DOHH2 (cell line): ENCODE measurements at regions not wholly inside any gene's neighbourhood (a gene's known extent, or its start where the extent isn't known, plus 50 kb on each side); places are given as distances from the start of the nearest gene placed in this dataset.

Experiments used
- H3F3A ChIP-seq: fragments of 200-600 bp; sonication (generic), shearing (Covaris generic); 2 replicates; pipeline ENCODE4 v1.6.0; 2016; ENCODE audit warnings: antibody characterized with exemption, mild to moderate bottlenecking; ENCODE audit not compliant: control insufficient read depth, insufficient read depth
- H3K27ac ChIP-seq: fragments of 200-600 bp; sonication (generic); 2 replicates; pipeline ENCODE4 v1.5.1; 2014; ENCODE audit warnings: low read depth, mild to moderate bottlenecking, low read length, moderate library complexity
- H3K27me3 ChIP-seq: fragments of 200-600 bp; sonication (generic); 2 replicates; pipeline ENCODE4 v1.6.1; 2014; ENCODE audit warnings: mild to moderate bottlenecking, low read length, mixed read lengths; ENCODE audit not compliant: control insufficient read depth
- H3K36me3 ChIP-seq: fragments of 200-600 bp; sonication (generic); 2 replicates; pipeline ENCODE4 v1.6.1; 2014; ENCODE audit warnings: mild to moderate bottlenecking, low read length, moderate library complexity, mixed read lengths; ENCODE audit not compliant: control insufficient read depth
- H3K4me1 ChIP-seq: fragments of 200-600 bp; sonication (generic); 2 replicates; pipeline ENCODE4 v1.6.1; 2014; ENCODE audit warnings: mild to moderate bottlenecking, low read length, mixed read lengths; ENCODE audit not compliant: control insufficient read depth
- H3K4me2 ChIP-seq: fragments of 200-600 bp; sonication (generic); 2 replicates; pipeline ENCODE4 v1.6.0; 2014; ENCODE audit warnings: mild to moderate bottlenecking, low read length, moderate library complexity
- H3K4me3 ChIP-seq: fragments of 200-600 bp; sonication (generic); 2 replicates; pipeline ENCODE4 v1.5.1; 2014; ENCODE audit warnings: mild to moderate bottlenecking, low read length, mixed read lengths
- H3K79me2 ChIP-seq: fragments of 200-600 bp; sonication (generic); 2 replicates; pipeline ENCODE4 v1.6.1; 2014; ENCODE audit warnings: mild to moderate bottlenecking, low read length, mixed read lengths; ENCODE audit not compliant: control insufficient read depth
- H3K9me2 ChIP-seq: fragments of 200-600 bp; sonication (generic); replicated peaks from 2 replicates; pipeline ENCODE4 v1.6.1; 2014; ENCODE audit warnings: mild to moderate bottlenecking, low read length, mixed read lengths; ENCODE audit not compliant: control insufficient read depth
- H3K9me3 ChIP-seq: fragments of 200-600 bp; sonication (generic); 2 replicates; pipeline ENCODE4 v1.6.1; 2014; ENCODE audit warnings: antibody characterized with exemption, low read length, mixed read lengths; ENCODE audit not compliant: control insufficient read depth, insufficient read depth
- H4K20me1 ChIP-seq: fragments of 200-600 bp; sonication (generic); 2 replicates; pipeline ENCODE4 v1.6.0; 2014; ENCODE audit warnings: low read depth, mild to moderate bottlenecking, antibody characterized with exemption, low read length, moderate library complexity; ENCODE audit not compliant: control insufficient read depth, insufficient read depth
- CTCF ChIP-seq: fragments of 200-600 bp; sonication (generic); IDR thresholded peaks from one replicate; pipeline ENCODE4 v1.5.1; 2014; ENCODE audit warnings: antibody characterized with exemption, mild to moderate bottlenecking, low read depth, low read length; ENCODE audit not compliant: poor library complexity, severe bottlenecking
- EZH2phosphoT487 ChIP-seq: fragments of 200-600 bp; sonication (generic); IDR thresholded peaks from 2 replicates; pipeline ENCODE4 v1.6.1; 2017; ENCODE audit warnings: borderline replicate concordance, mild to moderate bottlenecking, antibody characterized with exemption, low read length, moderate library complexity, mixed read lengths

GRCh38 chr12:46438719-46439319, 66.2 kb upstream of the SLC38A2 start:
- Histone ChIP-seq H4K20me1 (no peaks in the 10 kb centered on the region), H3K4me2 (no peak overlapping the region), H3K9me3 (no peaks in the 10 kb centered on the region), H3F3A (no peaks in the 10 kb centered on the region), H3K4me1 (no peaks in the 10 kb centered on the region), H3K27me3 (peaks cover 4% of the 10 kb centered on the region; the same call in 1 of the 2 replicates), H3K36me3 (no peaks in the 10 kb centered on the region), H3K27ac (no peak overlapping the region), H3K4me3 (no peak overlapping the region), H3K9me2 (no peaks in the 10 kb centered on the region), H3K79me2 (no peaks in the 10 kb centered on the region)
- no peak for TF ChIP-seq CTCF
- no peak for TF ChIP-seq EZH2phosphoT487

GRCh38 chr12:46438256-46438655, 65.7 kb upstream of the SLC38A2 start:
- Histone ChIP-seq H4K20me1 (no peaks in the 10 kb centered on the region), H3K36me3 (no peaks in the 10 kb centered on the region), H3K4me1 (no peaks in the 10 kb centered on the region), H3K4me2 (no peak overlapping the region), H3F3A (no peaks in the 10 kb centered on the region), H3K9me2 (no peaks in the 10 kb centered on the region), H3K27ac (no peak overlapping the region), H3K4me3 (no peak overlapping the region), H3K79me2 (no peaks in the 10 kb centered on the region), H3K9me3 (no peaks in the 10 kb centered on the region), H3K27me3 (peaks cover 1% of the 10 kb centered on the region; the same call in 1 of the 2 replicates)
- no peak for TF ChIP-seq CTCF
- no peak for TF ChIP-seq EZH2phosphoT487

GRCh38 chr12:46437469-46437868, 64.9 kb upstream of the SLC38A2 start:
- Histone ChIP-seq H3K9me3 (no peaks in the 10 kb centered on the region), H3K4me2 (no peak overlapping the region), H3K4me3 (no peak overlapping the region), H4K20me1 (no peaks in the 10 kb centered on the region), H3F3A (no peaks in the 10 kb centered on the region), H3K4me1 (no peaks in the 10 kb centered on the region), H3K36me3 (no peaks in the 10 kb centered on the region), H3K9me2 (no peaks in the 10 kb centered on the region), H3K27me3 (no peaks in the 10 kb centered on the region; the same call in 1 of the 2 replicates), H3K27ac (no peak overlapping the region), H3K79me2 (no peaks in the 10 kb centered on the region)
- TF ChIP-seq EZH2phosphoT487 (no peak), CTCF (no peak)
